ENCODE measurements at regions not wholly inside any gene's neighbourhood (a gene's known extent, or its start where the extent isn't known, plus 50 kb on each side); places are given as distances from the start of the nearest gene placed in this dataset.

- TF ChIP-seq EP300 (IDR thresholded peaks at IDR 0.05) = no peak
- TF ChIP-seq, protein P1, sequence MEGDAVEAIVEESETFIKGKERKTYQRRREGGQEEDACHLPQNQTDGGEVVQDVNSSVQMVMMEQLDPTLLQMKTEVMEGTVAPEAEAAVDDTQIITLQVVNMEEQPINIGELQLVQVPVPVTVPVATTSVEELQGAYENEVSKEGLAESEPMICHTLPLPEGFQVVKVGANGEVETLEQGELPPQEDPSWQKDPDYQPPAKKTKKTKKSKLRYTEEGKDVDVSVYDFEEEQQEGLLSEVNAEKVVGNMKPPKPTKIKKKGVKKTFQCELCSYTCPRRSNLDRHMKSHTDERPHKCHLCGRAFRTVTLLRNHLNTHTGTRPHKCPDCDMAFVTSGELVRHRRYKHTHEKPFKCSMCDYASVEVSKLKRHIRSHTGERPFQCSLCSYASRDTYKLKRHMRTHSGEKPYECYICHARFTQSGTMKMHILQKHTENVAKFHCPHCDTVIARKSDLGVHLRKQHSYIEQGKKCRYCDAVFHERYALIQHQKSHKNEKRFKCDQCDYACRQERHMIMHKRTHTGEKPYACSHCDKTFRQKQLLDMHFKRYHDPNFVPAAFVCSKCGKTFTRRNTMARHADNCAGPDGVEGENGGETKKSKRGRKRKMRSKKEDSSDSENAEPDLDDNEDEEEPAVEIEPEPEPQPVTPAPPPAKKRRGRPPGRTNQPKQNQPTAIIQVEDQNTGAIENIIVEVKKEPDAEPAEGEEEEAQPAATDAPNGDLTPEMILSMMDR (IDR thresholded peaks at IDR 0.05) = no peak
Measured at GRCh38 chr17:72457712-72458111, 336.9 kb downstream of the SOX9 start.

Measured in ovary (tissue), 3 donors.